IPS-15b (cell line): ENCODE measurements at regions not wholly inside any gene's neighbourhood (a gene's known extent, or its start where the extent isn't known, plus 50 kb on each side); places are given as distances from the start of the nearest gene placed in this dataset.

Source experiments
- H3K27me3 ChIP-seq: one replicate; pipeline ENCODE4 v1.6.1; 2013; ENCODE audit warnings: low read length; ENCODE audit not compliant: control insufficient read depth, insufficient read depth
- H3K36me3 ChIP-seq: one replicate; pipeline ENCODE4 v1.6.1; 2013; ENCODE audit warnings: low read length; ENCODE audit not compliant: control insufficient read depth, insufficient read depth
- H3K4me1 ChIP-seq: one replicate; pipeline ENCODE4 v1.6.1; 2013; ENCODE audit warnings: mild to moderate bottlenecking, low read length; ENCODE audit not compliant: control insufficient read depth, insufficient read depth
- H3K4me3 ChIP-seq: one replicate; pipeline ENCODE4 v1.5.1; 2013; ENCODE audit warnings: low read depth, low read length
- H3K9ac ChIP-seq: one replicate; pipeline ENCODE4 v1.6.1; 2013; ENCODE audit warnings: low read depth, mild to moderate bottlenecking, low read length
- H3K9me3 ChIP-seq: one replicate; pipeline ENCODE4 v1.6.1; 2013; ENCODE audit warnings: mild to moderate bottlenecking, low read length; ENCODE audit not compliant: control insufficient read depth, insufficient read depth

- Histone ChIP-seq H3K4me1 (no peaks in the 10 kb centered on the region), H3K27me3 (no peaks in the 10 kb centered on the region), H3K9ac (no peak overlapping the region), H3K9me3 (no peaks in the 10 kb centered on the region), H3K4me3 (no peak overlapping the region), H3K36me3 (no peaks in the 10 kb centered on the region)
Measured at GRCh38 chr5:81820863-81821262, 70.0 kb upstream of the SSBP2 start.

DNA sequence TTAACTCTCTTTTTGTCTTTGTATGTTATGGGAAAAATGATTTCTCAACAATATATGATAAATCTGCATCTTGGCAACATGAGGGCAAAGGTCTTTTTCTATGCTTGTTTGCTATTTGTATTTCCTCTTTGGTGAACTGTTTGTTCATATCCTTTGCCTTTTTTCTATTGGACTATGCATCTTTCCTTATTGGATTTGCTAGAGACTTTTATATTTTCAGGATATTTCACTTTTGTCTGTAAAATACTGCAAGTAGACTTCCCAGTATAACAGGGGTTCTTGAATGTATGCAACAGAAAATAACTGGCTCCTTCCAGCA lies 69.4 kb upstream of the SSBP2 start:
- Histone ChIP-seq H3K36me3 (no peaks in the 10 kb centered on the region), H3K9me3 (no peaks in the 10 kb centered on the region), H3K27me3 (no peaks in the 10 kb centered on the region), H3K4me1 (no peaks in the 10 kb centered on the region), H3K4me3 (no peak overlapping the region), H3K9ac (no peak overlapping the region)

- no peaks in the 10 kb centered on the region for H3K36me3 ChIP-seq
- no peaks in the 10 kb centered on the region for H3K4me1 ChIP-seq
- no peak overlapping the region for H3K9ac ChIP-seq
- H3K27me3 ChIP-seq = no peaks in the 10 kb centered on the region
- no peak overlapping the region for H3K4me3 ChIP-seq
- H3K9me3 ChIP-seq = no peaks in the 10 kb centered on the region
Measured at GRCh38 chr5:81819556-81820317, 68.8 kb upstream of the SSBP2 start.

GRCh38 chr5:81817980-81818379 lies 67.1 kb upstream of the SSBP2 start:
- Histone ChIP-seq H3K4me1 (no peaks in the 10 kb centered on the region), H3K4me3 (no peak overlapping the region), H3K36me3 (no peaks in the 10 kb centered on the region), H3K27me3 (no peaks in the 10 kb centered on the region), H3K9ac (no peak overlapping the region), H3K9me3 (no peaks in the 10 kb centered on the region)

DNA sequence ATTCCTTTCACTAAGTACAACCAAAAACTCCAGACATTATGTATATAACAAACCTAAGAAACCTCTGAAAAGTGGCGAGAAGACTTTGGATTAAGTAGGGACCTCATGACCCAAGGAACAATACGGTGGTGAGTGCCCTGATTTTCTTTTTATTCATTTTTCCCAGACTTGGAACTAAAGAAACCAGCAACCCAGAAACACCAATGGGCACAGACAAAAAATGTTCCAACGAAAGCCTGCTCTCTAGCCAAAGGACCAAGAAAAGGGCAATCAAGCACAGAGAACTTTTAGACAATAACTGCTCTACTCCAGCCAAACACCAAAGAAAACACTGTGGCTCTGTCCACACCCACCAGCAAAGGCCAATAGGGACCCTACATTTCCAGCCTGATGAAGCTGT lies 66.2 kb upstream of the SSBP2 start:
- H3K9ac ChIP-seq = no peak overlapping the region
- no peaks in the 10 kb centered on the region for H3K36me3 ChIP-seq
- no peaks in the 10 kb centered on the region for H3K9me3 ChIP-seq
- H3K4me3 ChIP-seq = no peak overlapping the region
- H3K27me3 ChIP-seq = no peaks in the 10 kb centered on the region
- H3K4me1 ChIP-seq = no peaks in the 10 kb centered on the region

DNA sequence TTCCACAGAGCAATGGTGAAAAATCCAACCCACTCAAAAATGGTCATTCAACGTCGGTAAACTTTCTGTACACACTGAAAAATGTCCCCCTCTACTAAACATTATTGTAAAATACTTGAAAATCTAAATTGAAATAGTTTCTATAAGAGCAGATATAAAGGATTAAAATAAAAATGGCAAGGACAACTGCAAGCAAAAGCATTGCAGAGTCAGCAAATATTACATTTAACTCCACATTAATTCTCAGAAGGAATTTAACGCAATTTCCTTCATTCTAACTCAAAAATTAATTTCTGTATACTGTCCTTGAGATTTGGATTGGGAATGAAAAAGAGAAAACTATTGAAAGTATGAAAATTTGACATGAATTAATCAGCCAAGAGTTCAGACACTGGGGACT lies 64.4 kb upstream of the SSBP2 start:
- no peak overlapping the region for H3K4me3 ChIP-seq
- no peak overlapping the region for H3K9ac ChIP-seq
- H3K9me3 ChIP-seq = no peaks in the 10 kb centered on the region
- no peaks in the 10 kb centered on the region for H3K4me1 ChIP-seq
- no peaks in the 10 kb centered on the region for H3K27me3 ChIP-seq
- no peaks in the 10 kb centered on the region for H3K36me3 ChIP-seq

GRCh38 chr5:81808106-81808505 lies 57.2 kb upstream of the SSBP2 start:
- H3K4me1 ChIP-seq = no peaks in the 10 kb centered on the region
- H3K9ac ChIP-seq = no peak overlapping the region
- H3K4me3 ChIP-seq = no peak overlapping the region
- no peaks in the 10 kb centered on the region for H3K36me3 ChIP-seq
- no peaks in the 10 kb centered on the region for H3K9me3 ChIP-seq
- H3K27me3 ChIP-seq = no peaks in the 10 kb centered on the region

DNA sequence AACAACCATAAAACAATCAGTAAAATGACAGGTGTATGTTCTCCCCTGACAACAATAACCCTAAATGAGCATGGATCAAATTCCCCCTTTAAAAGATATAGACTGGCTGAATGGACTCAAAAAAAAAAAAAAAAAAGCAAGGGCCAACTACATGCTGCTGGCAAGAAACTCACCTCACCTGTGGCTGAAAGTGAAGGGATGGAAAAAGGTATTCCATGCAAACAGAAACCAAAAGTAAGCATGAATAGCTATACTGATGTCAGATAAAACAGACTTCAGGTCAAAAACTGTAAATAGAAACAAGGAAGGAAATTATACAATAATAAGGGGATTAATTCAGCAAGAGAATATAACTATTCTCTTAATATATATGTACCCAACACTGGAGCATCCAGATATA lies 54.2 kb upstream of the SSBP2 start:
- no peak overlapping the region for H3K4me3 ChIP-seq
- no peaks in the 10 kb centered on the region for H3K9me3 ChIP-seq
- H3K9ac ChIP-seq = no peak overlapping the region
- no peaks in the 10 kb centered on the region for H3K27me3 ChIP-seq
- no peaks in the 10 kb centered on the region for H3K4me1 ChIP-seq
- no peaks in the 10 kb centered on the region for H3K36me3 ChIP-seq

DNA sequence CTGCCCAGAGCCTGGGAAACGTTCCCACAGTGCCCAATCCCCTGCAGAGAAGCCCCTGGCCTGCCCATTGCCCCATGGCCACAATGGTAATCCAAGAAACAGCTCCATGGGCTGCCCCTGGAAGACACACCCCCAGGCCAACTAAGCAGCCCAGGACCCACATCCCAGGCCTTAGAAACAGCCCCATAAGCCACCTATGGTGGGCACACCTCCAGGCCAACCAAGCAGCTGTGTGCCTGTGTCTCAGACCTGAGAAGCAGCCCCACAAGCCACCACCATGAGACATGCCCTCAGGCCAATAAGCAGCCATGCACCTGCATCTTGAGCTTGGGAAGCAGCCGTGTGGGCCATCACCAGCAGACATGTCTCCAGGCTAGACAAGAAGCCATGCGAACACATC lies 52.9 kb upstream of the SSBP2 start:
- Histone ChIP-seq H3K27me3 (no peaks in the 10 kb centered on the region), H3K9me3 (no peaks in the 10 kb centered on the region), H3K9ac (no peak overlapping the region), H3K36me3 (no peaks in the 10 kb centered on the region), H3K4me1 (no peaks in the 10 kb centered on the region), H3K4me3 (no peak overlapping the region)

DNA sequence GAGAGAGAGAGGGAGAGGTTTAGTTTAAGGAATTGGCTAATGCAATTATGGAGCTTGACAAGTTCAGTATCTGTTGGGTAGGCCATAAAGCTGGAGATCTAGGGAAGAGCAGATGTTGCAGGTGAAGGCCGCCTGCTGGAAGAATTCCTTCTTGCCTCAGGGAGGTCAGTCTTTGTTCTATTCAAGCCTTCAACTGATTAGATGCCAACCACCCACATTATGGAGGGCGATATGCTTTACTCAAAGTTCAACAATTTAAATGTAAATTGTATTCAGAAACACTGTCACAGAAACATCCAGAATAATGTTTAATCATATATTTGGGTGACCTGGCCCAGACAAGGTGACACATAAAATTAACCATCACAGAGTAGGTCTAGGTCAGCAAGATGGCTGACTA lies 51.7 kb upstream of the SSBP2 start:
- Histone ChIP-seq H3K4me1 (no peaks in the 10 kb centered on the region), H3K4me3 (no peak overlapping the region), H3K27me3 (no peaks in the 10 kb centered on the region), H3K36me3 (no peaks in the 10 kb centered on the region), H3K9me3 (no peaks in the 10 kb centered on the region), H3K9ac (no peak overlapping the region)

GRCh38 chr5:81802020-81802419 lies 51.1 kb upstream of the SSBP2 start:
- Histone ChIP-seq H3K27me3 (no peaks in the 10 kb centered on the region), H3K9ac (no peak overlapping the region), H3K9me3 (no peaks in the 10 kb centered on the region), H3K4me3 (no peak overlapping the region), H3K36me3 (no peaks in the 10 kb centered on the region), H3K4me1 (no peaks in the 10 kb centered on the region)

- H3K4me1 ChIP-seq = peaks cover 3% of the 10 kb centered on the region
- H3K9me3 ChIP-seq = no peaks in the 10 kb centered on the region
- H3K9ac ChIP-seq = no peak overlapping the region
- H3K4me3 ChIP-seq = no peak overlapping the region
- H3K27me3 ChIP-seq = no peaks in the 10 kb centered on the region
- H3K36me3 ChIP-seq = no peaks in the 10 kb centered on the region
Measured at GRCh38 chr5:81800797-81801196, 49.9 kb upstream of the SSBP2 start.
